Astrocyte (in vitro differentiated cells and primary cell): ENCODE measurements at regions not wholly inside any gene's neighbourhood (a gene's known extent, or its start where the extent isn't known, plus 50 kb on each side); places are given as distances from the start of the nearest gene placed in this dataset.

Source experiments
- EZH2 ChIP-seq: IDR thresholded peaks from 2 replicates; pipeline ENCODE4 v1.6.1; 2012; ENCODE audit warnings: mild to moderate bottlenecking, low read length, inconsistent platforms; ENCODE audit not compliant: insufficient read depth
- TF ChIP-seq, protein P1 (sequence below): IDR thresholded peaks from 2 replicates; pipeline ENCODE4 v1.5.1; 2011; ENCODE audit warnings: low read depth, mild to moderate bottlenecking, inconsistent platforms, low read length, moderate library complexity; ENCODE audit not compliant: insufficient read depth

DNA sequence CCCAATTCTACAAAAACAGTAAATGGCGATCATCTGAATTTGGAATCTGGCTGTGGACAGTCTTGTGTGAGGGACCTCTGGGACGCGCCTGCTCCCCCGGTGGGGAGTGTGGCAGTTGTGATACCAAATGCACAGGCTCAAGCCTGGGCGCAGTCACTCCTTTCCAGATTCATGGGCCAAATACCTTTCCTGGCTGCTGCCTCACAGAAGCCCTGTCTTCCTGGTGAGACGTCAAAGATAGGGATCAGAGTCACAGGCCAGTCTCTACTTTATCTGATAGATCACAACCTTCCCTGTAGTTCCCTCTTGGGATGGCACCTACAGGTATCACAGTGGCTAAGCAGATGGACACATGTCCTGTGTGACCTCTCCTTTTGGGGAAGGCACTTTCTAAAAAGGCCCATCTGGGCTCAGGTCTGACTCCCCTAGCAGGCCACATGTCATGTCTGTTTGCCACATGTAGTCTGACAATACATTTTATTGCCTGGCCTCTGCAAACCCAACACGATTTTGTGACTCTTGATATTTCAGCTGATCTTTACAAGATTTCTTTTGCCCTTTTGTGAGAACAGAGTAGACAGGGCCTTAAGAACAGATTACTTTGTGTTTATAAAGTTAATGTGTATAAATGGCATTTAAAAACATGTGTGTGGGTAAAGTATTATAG is 150.1 kb downstream of the SNX10 start:
- no peak for TF ChIP-seq EZH2
- TF ChIP-seq, protein P1, sequence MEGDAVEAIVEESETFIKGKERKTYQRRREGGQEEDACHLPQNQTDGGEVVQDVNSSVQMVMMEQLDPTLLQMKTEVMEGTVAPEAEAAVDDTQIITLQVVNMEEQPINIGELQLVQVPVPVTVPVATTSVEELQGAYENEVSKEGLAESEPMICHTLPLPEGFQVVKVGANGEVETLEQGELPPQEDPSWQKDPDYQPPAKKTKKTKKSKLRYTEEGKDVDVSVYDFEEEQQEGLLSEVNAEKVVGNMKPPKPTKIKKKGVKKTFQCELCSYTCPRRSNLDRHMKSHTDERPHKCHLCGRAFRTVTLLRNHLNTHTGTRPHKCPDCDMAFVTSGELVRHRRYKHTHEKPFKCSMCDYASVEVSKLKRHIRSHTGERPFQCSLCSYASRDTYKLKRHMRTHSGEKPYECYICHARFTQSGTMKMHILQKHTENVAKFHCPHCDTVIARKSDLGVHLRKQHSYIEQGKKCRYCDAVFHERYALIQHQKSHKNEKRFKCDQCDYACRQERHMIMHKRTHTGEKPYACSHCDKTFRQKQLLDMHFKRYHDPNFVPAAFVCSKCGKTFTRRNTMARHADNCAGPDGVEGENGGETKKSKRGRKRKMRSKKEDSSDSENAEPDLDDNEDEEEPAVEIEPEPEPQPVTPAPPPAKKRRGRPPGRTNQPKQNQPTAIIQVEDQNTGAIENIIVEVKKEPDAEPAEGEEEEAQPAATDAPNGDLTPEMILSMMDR = no peak
